HG03095 (cell line): ENCODE measurements at regions not wholly inside any gene's neighbourhood (a gene's known extent, or its start where the extent isn't known, plus 50 kb on each side); places are given as distances from the start of the nearest gene placed in this dataset.

Experiments used
- ATAC-seq: cut with Tn5 transposase; IDR thresholded peaks from one replicate; pipeline ENCODE4 v1.9.1; 2021; ENCODE audit warnings: moderate library complexity; ENCODE audit not compliant: unreplicated experiment

DNA sequence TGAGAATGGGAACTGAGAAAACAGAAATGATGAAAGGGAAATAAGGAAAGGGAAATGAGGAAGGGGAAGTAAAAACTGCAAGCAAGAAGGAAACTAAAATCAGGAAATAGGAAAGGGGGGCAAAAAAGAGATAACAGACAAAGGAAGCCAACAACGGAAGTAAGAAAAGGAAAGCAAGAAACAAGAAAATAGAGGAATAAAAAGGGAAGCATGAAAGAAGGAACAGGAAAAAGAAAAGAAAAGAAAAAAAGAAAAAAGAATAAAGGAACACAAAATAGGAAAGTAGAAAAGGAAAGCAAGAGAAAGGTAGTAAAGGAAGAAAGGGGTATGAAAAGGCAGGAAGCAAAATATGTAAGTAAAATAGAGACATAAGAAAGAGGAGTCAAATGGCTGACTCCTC lies 241.2 kb upstream of the NCKAP5 start:
- no peak for ATAC-seq

GRCh38 chr2:133810559-133810958 lies 242.3 kb upstream of the NCKAP5 start:
- ATAC-seq, result no peak

GRCh38 chr2:133811409-133812125 lies 243.3 kb upstream of the NCKAP5 start:
- no peak for ATAC-seq

DNA sequence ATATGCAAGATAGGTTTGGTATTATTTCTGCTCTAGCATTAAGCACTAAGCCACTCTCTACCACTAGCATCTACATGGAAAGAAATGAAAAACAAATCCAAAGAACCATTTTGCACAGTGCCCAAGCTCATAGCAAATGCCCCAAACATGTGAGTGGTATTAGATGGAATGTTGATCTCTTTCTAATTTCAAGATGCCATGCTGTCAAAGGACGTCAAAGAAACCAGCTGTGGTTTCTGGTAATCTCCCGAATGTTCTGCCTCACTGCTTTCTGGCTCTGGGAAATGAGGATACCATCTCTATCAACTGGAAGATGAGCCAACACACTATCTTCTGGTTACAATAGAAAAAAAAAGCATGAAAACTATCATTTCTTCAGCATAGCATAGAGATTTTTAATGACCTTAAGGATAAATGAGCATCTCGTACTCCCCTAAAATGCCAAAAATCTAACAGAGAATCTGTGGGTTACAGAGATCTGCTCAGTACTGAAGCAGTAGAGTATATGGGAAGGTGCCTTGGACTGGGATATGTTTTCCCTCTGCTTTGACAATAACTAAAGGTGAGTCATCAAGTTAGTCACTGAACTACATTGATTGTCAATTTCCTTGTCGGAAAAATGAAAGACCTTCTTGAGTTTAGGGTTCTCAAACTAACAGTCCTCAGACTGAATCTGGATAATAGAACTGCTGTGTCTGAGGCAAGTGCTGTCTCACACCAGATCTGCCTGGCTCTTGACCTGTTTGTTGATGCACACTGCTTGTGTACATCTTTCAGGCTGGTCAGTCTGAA lies 244.8 kb upstream of the NCKAP5 start:
- no peak for ATAC-seq

DNA sequence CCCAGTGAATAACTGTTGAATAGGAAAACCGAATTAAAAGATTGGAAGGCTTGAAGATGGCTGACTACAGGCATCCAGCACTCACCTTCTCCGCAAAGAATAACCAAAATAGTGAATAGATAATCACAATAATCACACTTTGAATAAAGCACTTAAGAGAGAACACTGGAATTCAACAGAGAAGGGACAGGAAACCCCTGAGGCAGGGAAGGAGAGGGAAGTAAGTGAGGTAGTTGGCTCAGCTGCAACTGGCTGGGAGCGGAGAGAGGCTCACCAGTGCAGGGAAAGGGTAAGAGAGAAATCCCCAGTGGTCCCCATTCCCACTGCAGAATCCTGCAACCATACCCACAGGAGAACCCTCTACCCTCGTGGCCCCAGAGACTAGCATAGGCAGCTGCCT lies 246.6 kb upstream of the NCKAP5 start:
- ATAC-seq, result no peak

DNA sequence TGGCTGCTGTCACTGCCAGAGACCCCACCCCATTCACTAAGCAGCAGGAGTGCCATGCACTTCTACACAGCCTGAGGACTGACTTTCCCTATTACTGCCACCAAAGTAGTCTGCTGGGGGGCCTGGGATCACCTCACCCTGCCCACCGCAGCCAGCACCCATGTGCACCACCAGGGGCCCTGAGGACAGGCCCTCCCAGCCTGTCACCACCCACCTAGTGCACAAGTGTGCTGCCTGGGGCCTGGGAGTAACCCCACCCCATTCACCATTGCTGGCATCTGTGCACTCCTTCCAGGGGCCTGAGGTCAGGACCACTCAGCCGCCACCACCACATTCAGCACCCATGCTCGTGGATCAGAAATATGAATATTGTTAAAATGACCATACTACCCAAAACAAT lies 247.8 kb upstream of the NCKAP5 start:
- ATAC-seq, result no peak

DNA sequence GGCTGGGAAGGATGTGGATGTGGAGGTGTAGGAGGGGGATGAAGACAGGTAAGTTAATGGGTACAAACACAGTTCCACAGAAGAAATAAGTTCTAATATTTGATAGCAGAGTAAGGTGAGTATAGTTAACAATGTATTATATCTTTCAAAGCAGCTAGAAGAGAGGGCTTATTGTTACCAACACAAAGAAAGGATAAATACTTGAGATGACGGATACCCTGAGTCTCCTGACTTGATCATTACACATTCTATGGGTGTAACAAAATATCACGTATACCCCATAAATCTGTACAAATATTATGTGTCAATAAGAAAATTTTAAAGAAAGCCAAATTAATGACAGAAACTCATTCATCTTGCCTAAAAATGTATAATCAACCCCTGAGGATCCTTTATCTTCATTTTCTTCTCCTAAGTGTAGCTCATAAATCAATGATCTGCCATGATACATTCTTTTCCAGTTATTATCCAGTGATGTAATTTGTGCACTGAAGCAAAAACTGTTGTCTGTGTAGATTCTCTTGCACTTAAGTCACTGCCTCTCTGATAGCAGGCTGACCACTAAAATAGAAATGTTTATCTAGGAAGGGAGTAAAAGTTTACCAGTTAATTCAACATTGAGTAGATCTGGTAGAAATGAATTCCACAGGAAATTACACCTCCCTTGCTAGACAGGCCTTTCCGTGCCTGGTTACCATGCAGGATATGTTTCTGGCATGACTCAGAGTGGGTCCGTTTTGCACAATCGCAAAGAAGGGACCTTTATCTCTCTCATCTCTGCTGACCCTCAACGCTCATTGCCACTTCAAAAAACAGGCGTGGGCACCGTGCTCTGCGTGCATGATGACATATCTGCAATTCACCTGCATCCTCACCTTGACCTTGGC lies 249.7 kb upstream of the NCKAP5 start:
- no peak for ATAC-seq

- ATAC-seq, result no peak
These were observed 250.4 kb upstream of the NCKAP5 start for GRCh38 chr2:133818661-133819060.

GRCh38 chr2:133819906-133820305 lies 251.6 kb upstream of the NCKAP5 start:
- ATAC-seq, result no peak

- no peak for ATAC-seq
These were observed 253.0 kb upstream of the NCKAP5 start for GRCh38 chr2:133821107-133821760.

DNA sequence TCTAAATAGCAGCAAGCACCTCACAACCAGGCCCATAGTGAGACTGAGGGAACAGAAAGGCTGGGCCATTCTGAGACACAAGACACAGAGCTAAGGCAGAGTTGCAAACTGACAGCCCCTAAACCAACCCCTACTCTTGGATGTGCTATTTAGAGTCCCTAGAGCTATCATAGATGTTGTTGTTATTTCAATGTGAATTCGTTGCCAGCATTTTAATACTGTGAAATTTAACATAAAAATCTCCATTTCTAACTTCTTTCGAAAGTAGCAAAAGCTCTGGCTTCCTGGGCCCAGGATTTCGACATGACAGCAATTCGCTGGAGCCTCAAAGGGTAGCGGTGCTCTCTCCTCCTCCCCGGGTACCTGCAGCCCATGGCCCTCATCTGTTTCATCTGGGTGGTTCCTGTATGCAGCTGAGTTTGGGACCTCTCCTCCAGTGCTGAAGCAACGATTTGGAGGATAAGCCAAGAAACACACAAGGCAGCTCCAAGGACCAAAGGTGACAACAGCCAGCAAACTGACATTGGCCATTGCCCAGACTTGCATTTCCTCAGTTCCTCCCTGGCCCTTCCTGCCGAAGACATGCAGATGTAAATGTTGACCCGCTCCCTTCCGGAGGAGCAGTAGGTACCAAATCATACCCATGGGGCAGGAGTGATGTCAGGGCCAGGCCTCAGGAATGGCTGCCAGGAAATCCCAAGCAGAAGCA lies 254.4 kb upstream of the NCKAP5 start:
- no peak for ATAC-seq

- ATAC-seq, result no peak
These were observed 254.9 kb upstream of the NCKAP5 start for GRCh38 chr2:133823226-133823550.

DNA sequence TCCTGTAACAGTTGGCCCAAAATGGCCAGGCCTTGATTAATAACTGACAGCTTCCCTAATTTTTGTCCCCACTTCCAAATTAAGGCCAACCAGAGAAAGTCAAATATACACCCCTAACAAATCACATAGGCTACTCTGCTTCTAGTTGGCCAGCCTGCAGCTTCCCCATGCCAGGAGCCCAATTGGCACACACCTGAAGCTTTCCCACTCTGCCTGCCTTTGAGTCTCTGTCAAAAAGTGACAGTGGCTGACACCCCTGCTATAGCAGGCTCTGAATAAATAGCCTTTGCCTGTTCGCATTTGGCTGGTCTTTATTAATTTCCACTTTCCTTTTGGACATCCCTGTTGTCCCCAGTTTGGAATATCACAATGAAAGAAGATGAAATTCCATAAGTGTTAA lies 256.6 kb upstream of the NCKAP5 start:
- no peak for ATAC-seq

DNA sequence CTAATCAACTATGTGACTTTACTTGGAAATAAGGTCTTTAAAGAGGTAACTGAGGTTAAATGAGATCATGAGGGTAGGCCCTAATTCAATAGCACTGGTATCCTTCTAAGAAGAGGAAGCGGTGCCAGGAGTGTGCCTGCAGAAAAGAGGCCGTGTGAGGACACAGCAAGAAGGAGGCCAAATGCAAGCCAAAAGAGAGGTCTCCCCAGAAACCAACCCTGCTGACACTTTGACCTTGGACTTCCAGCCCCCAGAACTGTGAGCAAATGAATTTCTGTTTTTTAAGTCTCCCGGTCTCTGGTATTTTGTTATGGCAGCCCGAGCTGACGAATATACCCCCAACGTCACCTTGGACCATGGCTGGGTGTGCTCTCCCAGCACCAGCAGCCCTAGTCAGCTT lies 257.5 kb upstream of the NCKAP5 start:
- no peak for ATAC-seq

- ATAC-seq, result no peak
These were observed 260.6 kb upstream of the NCKAP5 start for GRCh38 chr2:133828913-133829312.

GRCh38 chr2:133829450-133830020 lies 261.3 kb upstream of the NCKAP5 start:
- no peak for ATAC-seq

DNA sequence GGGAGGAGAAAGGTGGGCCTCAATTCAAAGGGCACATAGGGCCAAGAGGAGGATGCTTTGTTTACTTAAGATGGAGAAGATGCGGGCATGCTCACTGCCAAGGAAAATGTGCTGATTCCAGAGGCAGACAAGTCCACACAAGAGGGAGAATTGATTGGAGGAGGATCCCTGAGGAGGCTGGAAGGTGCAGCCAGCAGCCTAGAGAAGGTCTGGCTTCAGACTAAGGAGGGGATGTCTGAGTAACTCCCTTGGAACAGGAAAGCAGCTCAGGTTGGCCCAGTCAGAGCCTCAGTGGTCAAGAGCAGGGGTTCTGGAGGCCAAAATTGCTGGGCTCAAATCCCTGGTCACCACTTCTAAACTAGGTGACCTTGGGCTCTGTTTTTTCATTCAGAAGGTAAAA lies 265.5 kb upstream of the NCKAP5 start:
- no peak for ATAC-seq

GRCh38 chr2:133835821-133836619 lies 267.8 kb upstream of the NCKAP5 start:
- ATAC-seq, result no peak

DNA sequence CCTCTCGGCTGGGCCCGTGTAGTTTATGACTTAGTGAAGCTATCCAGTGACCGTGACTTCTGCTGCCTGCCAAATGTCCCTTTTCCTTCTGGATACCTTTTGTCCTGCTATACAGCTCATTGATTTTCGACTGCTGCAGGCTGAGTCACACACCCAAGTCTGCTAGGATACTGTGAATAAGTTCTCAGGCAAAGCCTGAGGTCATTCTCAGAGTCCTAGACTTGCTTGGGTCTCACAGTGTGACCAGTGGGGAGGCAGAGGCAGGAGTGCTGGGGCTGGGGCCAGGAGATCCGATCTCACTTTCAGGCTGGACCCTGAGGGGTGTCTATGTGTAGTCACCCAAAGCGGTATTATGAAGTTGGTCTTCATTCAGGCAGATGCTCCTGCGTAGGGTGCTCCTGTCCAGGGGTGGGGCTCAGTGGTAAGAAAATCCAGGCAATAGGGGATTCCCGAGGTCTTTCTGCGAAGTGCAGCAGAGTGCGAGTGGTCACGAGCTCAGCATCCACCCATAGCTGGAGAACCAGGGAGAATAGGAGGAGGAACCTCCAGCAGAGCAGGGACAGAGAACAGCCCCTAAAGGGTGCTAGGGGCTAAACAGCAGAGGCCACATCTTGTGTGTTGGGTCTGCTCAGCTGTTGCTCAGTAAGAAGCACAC lies 268.6 kb upstream of the NCKAP5 start:
- ATAC-seq, result no peak
